ENCODE measurements at regions not wholly inside any gene's neighbourhood (a gene's known extent, or its start where the extent isn't known, plus 50 kb on each side); places are given as distances from the start of the nearest gene placed in this dataset.

GRCh38 chr1:39116116-39116607, 88.3 kb upstream of the MACF1 start:
- TF ChIP-seq, protein P1, sequence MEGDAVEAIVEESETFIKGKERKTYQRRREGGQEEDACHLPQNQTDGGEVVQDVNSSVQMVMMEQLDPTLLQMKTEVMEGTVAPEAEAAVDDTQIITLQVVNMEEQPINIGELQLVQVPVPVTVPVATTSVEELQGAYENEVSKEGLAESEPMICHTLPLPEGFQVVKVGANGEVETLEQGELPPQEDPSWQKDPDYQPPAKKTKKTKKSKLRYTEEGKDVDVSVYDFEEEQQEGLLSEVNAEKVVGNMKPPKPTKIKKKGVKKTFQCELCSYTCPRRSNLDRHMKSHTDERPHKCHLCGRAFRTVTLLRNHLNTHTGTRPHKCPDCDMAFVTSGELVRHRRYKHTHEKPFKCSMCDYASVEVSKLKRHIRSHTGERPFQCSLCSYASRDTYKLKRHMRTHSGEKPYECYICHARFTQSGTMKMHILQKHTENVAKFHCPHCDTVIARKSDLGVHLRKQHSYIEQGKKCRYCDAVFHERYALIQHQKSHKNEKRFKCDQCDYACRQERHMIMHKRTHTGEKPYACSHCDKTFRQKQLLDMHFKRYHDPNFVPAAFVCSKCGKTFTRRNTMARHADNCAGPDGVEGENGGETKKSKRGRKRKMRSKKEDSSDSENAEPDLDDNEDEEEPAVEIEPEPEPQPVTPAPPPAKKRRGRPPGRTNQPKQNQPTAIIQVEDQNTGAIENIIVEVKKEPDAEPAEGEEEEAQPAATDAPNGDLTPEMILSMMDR (IDR thresholded peaks at IDR 0.05; ENCODE audit: low read depth, low read length) = no peak
- no peak for TF ChIP-seq EZH2phosphoT487 (IDR thresholded peaks at IDR 0.05; ENCODE audit: low read depth)
